Stimulated activated naive CD8-positive, alpha-beta T cell treated with anti-CD3 and anti-CD28 coated beads, Interleukin-15, amount 100 ng/mL, for 72 hours (primary cell): ENCODE measurements at regions not wholly inside any gene's neighbourhood (a gene's known extent, or its start where the extent isn't known, plus 50 kb on each side); places are given as distances from the start of the nearest gene placed in this dataset.

ENCODE experiments used
- ATAC-seq: fragments of 150-1000 bp; cut with Tn5 transposase; 2 replicates; pipeline ENCODE4 v1.10.0; 2021; ENCODE audit warnings: mild to moderate bottlenecking, moderate library complexity
- DNase-seq, 2 donors: peaks; one replicate each; pipeline ENCODE4 v3.0.0; 2021 to 2022
- H3K27ac Mint-ChIP-seq, 2 donors: one replicate each; pipeline ENCODE4 v1.8.0; 2022; ENCODE audit warnings: mild to moderate bottlenecking in 2 of 2, mixed read lengths in 2 of 2, moderate library complexity in 2 of 2
- H3K27me3 Mint-ChIP-seq: one replicate; pipeline ENCODE4 v1.8.0; 2022; ENCODE audit warnings: mixed read lengths
- H3K4me1 Mint-ChIP-seq: one replicate; pipeline ENCODE4 v1.8.0; 2022; ENCODE audit warnings: mild to moderate bottlenecking, mixed read lengths
- H3K4me3 Mint-ChIP-seq, 2 donors: one replicate each; pipeline ENCODE4 v1.8.0; 2022; ENCODE audit warnings: mild to moderate bottlenecking in 2 of 2, mixed read lengths in 2 of 2, moderate library complexity in 1 of 2
- H3K9me3 Mint-ChIP-seq, 2 donors: one replicate each; pipeline ENCODE4 v1.8.0; 2022; ENCODE audit warnings: mixed read lengths in 2 of 2

DNA sequence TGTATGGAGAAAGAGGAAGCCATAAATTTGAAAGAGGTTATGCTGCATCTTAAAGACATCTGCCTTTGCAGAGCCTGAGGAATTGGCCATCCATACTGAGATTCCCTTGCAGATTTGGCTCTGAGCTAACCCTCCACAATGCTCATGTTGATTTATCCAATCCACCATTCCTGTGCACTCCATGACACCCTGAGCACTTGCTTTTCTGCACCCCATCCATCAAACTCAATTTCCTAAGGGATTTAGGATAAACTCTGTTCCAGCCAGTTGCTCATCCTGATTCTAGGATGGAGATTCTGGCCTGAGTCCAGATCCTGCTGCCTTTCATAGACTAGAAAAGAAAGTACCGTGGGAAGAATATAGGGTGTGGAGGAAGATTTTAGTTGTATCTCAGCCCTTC lies 379.2 kb upstream of the LARGE1 start:
- H3K27me3 Mint-ChIP-seq, result peaks cover 9% of the 10 kb centered on the region
- no peak overlapping the region for H3K27ac Mint-ChIP-seq
- H3K4me1 Mint-ChIP-seq, result no peaks in the 10 kb centered on the region
- no peak overlapping the region for H3K4me3 Mint-ChIP-seq
- peaks cover 0 to 4% of the 10 kb centered on the region in 2 donors for H3K9me3 Mint-ChIP-seq
- ATAC-seq, result no peak
- no peak for DNase-seq

DNA sequence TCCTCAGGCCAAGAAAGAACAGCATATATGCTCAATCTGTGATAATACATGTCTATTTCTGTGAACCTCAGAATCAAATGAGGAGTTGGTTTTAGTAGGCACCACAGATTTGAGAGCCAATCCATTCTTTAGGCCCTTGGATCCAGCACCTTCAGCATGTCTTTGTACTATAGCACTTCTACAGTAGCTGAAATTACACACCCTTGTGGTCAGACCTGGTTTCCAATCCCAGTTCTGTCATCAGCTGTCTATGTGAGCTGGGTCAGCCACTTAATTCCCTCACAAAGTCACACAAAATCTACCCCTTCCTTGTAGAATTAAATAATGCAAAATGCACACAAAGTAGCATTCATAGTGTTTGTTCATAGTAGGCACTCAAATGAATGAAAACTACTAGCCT lies 381.3 kb upstream of the LARGE1 start:
- Mint-ChIP-seq H3K4me1 (no peaks in the 10 kb centered on the region), H3K9me3 (peaks cover 0 to 22% of the 10 kb centered on the region in 2 donors), H3K4me3 (no peak overlapping the region), H3K27me3 (peaks cover 9% of the 10 kb centered on the region), H3K27ac (no peak overlapping the region)
- DNase-seq (no peak), ATAC-seq (no peak)

DNA sequence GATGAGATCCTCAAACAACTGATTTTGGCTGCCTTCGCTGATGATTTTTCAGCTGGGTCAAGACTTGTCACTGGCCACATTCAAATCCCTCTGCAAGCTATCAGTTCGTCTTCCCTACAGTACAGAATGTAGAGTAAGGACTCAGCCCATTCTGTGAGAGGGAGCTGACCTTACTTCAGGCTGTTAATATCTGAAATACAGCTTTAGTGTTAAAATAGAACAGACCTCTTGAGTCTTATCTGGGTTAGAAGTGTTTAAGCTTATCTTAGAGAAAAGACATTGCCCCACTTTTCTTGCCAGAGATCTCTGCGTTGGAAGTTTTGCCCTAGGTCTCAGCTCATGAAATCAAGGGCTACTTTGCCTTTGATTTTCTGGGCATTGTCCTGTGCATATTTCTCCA lies 383.4 kb upstream of the LARGE1 start:
- Mint-ChIP-seq H3K4me3 (no peak overlapping the region), H3K27ac (no peak overlapping the region), H3K27me3 (peaks cover 9% of the 10 kb centered on the region), H3K4me1 (no peaks in the 10 kb centered on the region), H3K9me3 (peaks cover 0 to 26% of the 10 kb centered on the region in 2 donors)
- ATAC-seq (no peak), DNase-seq (no peak)

DNA sequence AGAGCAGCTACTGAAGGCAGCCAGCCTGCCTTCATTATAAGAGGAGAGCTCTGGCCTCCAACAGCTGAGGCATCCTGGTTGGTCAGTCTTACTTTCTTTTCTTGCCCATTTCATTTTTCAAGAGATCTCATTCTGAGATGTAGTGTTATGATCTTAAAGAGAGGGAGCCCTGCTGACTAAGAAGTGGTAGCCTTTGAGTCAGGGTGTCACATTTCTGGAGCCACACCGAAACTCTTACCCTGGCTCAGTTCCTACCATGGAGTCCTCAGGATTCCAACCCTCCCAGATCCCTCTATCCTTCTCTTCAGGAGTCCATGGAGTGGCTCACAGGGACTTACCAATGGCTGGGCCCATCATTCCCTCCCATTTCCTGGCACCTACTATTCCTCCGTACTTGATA lies 386.1 kb upstream of the LARGE1 start:
- H3K4me3 Mint-ChIP-seq, result no peak overlapping the region
- no peak for ATAC-seq

GRCh38 chr22:34308101-34308500 lies 387.8 kb upstream of the LARGE1 start:
- Mint-ChIP-seq H3K4me3 (no peak overlapping the region), H3K27ac (no peak overlapping the region), H3K9me3 (peaks cover 0 to 26% of the 10 kb centered on the region in 2 donors), H3K4me1 (no peaks in the 10 kb centered on the region), H3K27me3 (no peaks in the 10 kb centered on the region)
- DNase-seq (no peak), ATAC-seq (no peak)

More for the DNA sequence above, 386.1 kb upstream of the LARGE1 start:
- no peak overlapping the region for H3K27ac Mint-ChIP-seq
- no peaks in the 10 kb centered on the region for H3K27me3 Mint-ChIP-seq
- H3K4me1 Mint-ChIP-seq, result no peaks in the 10 kb centered on the region
- no peak for DNase-seq
- peaks cover 0 to 26% of the 10 kb centered on the region in 2 donors for H3K9me3 Mint-ChIP-seq

GRCh38 chr22:34319346-34319745 lies 399.1 kb upstream of the LARGE1 start:
- Mint-ChIP-seq H3K27ac (no peak overlapping the region), H3K4me1 (no peaks in the 10 kb centered on the region), H3K9me3 (peaks cover 6 to 29% of the 10 kb centered on the region in 2 donors), H3K27me3 (no peaks in the 10 kb centered on the region), H3K4me3 (no peak overlapping the region)
- ATAC-seq, result no peak
- DNase-seq, result no peak

DNA sequence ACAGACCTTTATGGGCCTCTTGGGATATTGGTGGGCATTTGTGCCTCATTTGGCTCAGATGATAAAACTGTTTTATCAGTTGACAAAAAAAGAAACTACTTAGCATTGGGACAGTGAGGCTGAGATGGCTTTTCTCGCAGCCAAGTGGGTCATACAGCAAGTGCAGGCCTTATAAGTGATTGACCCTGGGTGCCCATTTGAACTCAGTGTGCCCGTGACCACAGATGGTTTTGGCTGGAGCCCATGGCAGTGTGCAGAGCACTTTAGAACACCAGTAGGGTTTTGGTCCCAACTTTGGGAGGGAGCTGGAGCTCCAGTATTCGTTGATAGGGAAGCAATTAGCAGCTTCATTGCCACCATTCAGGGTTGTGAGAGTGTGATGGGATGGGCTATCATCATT lies 404.5 kb upstream of the LARGE1 start:
- Mint-ChIP-seq H3K27me3 (no peaks in the 10 kb centered on the region), H3K4me3 (no peak overlapping the region), H3K27ac (no peak overlapping the region), H3K9me3 (no peaks in the 10 kb centered on the region), H3K4me1 (no peaks in the 10 kb centered on the region)
- ATAC-seq, result no peak
- no peak for DNase-seq

GRCh38 chr22:34326901-34327300 lies 406.6 kb upstream of the LARGE1 start:
- no peaks in the 10 kb centered on the region for H3K9me3 Mint-ChIP-seq
- H3K4me1 Mint-ChIP-seq, result no peaks in the 10 kb centered on the region
- H3K27me3 Mint-ChIP-seq, result no peaks in the 10 kb centered on the region
- no peak overlapping the region for H3K4me3 Mint-ChIP-seq
- no peak for ATAC-seq
- H3K27ac Mint-ChIP-seq, result no peak overlapping the region
- DNase-seq, result no peak

DNA sequence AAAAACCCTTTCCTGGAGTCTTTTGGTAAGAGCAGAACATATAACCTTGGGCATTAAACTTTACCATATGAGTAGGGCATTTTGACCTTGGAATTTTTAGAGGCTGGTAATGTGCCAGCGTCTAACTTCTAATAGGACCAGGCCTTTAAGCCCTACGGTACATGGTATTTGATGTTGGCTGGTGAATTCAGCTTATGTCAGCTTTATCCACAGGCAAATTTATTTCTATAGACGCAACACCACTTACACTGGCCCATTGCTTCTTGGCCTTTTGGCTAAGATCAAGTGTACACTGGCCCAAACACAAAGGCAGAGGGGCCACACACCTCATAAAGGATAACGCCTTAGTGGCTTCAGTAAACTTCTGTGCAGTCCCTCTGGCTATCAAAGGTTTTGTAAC lies 410.2 kb upstream of the LARGE1 start:
- Mint-ChIP-seq H3K9me3 (peaks cover 0 to 14% of the 10 kb centered on the region in 2 donors), H3K4me1 (no peaks in the 10 kb centered on the region), H3K4me3 (no peak overlapping the region), H3K27me3 (no peaks in the 10 kb centered on the region), H3K27ac (no peak overlapping the region)
- no peak for DNase-seq
- no peak for ATAC-seq

DNA sequence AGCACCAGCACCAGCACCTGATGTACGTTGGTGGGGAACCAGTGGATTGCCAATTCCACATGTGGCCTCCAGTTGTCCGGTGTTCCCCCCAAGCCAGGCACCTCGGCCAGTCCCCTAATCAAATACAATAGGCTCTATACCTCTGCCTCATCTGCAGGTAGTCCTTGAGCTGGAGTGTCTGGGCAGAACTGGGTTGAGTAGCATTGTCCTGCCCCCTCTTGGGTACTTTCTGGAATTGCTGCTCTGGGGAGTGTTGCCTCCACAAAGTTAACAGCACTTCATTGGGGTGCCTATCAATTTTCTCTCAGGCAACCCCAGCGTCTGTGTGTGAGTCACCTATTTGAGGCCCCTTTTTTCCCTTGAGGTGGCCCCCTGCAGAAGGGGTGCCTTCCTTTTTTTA lies 413.0 kb upstream of the LARGE1 start:
- Mint-ChIP-seq H3K4me3 (no peak overlapping the region), H3K9me3 (peaks cover 7 to 30% of the 10 kb centered on the region in 2 donors), H3K4me1 (no peaks in the 10 kb centered on the region), H3K27me3 (no peaks in the 10 kb centered on the region), H3K27ac (peak overlapping the region in 1 of 2 donors; percentile 23)
- ATAC-seq, result no peak
- DNase-seq, result no peak

- no peaks in the 10 kb centered on the region for H3K27me3 Mint-ChIP-seq
Observed at GRCh38 chr22:34334893-34335292, 414.6 kb upstream of the LARGE1 start.

GRCh38 chr22:34344702-34345101 lies 424.4 kb upstream of the LARGE1 start:
- DNase-seq, result no peak
- no peak overlapping the region for H3K4me3 Mint-ChIP-seq
- H3K9me3 Mint-ChIP-seq, result peaks cover 0 to 7% of the 10 kb centered on the region in 2 donors

More at GRCh38 chr22:34334893-34335292, 414.6 kb upstream of the LARGE1 start:
- peaks cover 7 to 40% of the 10 kb centered on the region in 2 donors for H3K9me3 Mint-ChIP-seq
- H3K4me3 Mint-ChIP-seq, result no peak overlapping the region
- no peaks in the 10 kb centered on the region for H3K4me1 Mint-ChIP-seq
- H3K27ac Mint-ChIP-seq, result no peak overlapping the region
- ATAC-seq (no peak), DNase-seq (no peak)

GRCh38 chr22:34354071-34354817 lies 434.0 kb upstream of the LARGE1 start:
- no peak overlapping the region for H3K4me3 Mint-ChIP-seq
- DNase-seq (no peak), ATAC-seq (no peak)
- no peaks in the 10 kb centered on the region for H3K4me1 Mint-ChIP-seq
- peaks cover 0 to 8% of the 10 kb centered on the region in 2 donors for H3K9me3 Mint-ChIP-seq
- H3K27me3 Mint-ChIP-seq, result peaks cover 12% of the 10 kb centered on the region
- no peak overlapping the region for H3K27ac Mint-ChIP-seq

More at GRCh38 chr22:34344702-34345101, 424.4 kb upstream of the LARGE1 start:
- no peak overlapping the region for H3K27ac Mint-ChIP-seq
- no peaks in the 10 kb centered on the region for H3K4me1 Mint-ChIP-seq
- H3K27me3 Mint-ChIP-seq, result no peaks in the 10 kb centered on the region
- ATAC-seq, result no peak

DNA sequence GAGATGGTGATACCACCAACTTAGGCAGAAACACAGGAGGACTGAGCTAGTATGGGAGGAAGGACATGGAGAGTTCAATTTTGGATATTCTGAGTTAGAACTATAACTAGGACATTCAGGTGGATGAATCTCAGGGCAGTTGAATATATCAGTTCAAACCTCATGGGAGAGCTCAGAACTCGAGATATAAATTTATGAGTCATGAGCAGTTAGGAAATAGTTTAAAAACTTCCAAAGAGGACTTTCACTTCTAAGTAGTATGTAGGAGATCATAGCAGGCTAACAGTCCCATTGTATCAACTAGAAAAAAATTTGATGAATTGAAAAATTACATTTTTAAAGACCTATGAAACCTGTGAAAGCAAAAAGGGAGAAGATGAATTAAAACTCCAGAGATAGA lies 436.2 kb upstream of the LARGE1 start:
- H3K4me1 Mint-ChIP-seq, result no peaks in the 10 kb centered on the region
- no peak overlapping the region for H3K27ac Mint-ChIP-seq
- peaks cover 0 to 8% of the 10 kb centered on the region in 2 donors for H3K9me3 Mint-ChIP-seq
- DNase-seq, result no peak
- ATAC-seq, result no peak
- peaks cover 12% of the 10 kb centered on the region for H3K27me3 Mint-ChIP-seq
- H3K4me3 Mint-ChIP-seq, result no peak overlapping the region

GRCh38 chr22:34370711-34371110 lies 450.4 kb upstream of the LARGE1 start:
- Mint-ChIP-seq H3K27me3 (no peaks in the 10 kb centered on the region), H3K4me3 (no peak overlapping the region), H3K9me3 (peaks cover 17 to 18% of the 10 kb centered on the region in 2 donors), H3K4me1 (no peaks in the 10 kb centered on the region), H3K27ac (no peak overlapping the region)
- DNase-seq, result no peak
- no peak for ATAC-seq

GRCh38 chr22:34379825-34380224 lies 459.5 kb upstream of the LARGE1 start:
- Mint-ChIP-seq H3K9me3 (peaks cover 17 to 22% of the 10 kb centered on the region in 2 donors), H3K27ac (no peak overlapping the region), H3K4me3 (no peak overlapping the region), H3K27me3 (no peaks in the 10 kb centered on the region), H3K4me1 (no peaks in the 10 kb centered on the region)
- DNase-seq (no peak), ATAC-seq (no peak)

DNA sequence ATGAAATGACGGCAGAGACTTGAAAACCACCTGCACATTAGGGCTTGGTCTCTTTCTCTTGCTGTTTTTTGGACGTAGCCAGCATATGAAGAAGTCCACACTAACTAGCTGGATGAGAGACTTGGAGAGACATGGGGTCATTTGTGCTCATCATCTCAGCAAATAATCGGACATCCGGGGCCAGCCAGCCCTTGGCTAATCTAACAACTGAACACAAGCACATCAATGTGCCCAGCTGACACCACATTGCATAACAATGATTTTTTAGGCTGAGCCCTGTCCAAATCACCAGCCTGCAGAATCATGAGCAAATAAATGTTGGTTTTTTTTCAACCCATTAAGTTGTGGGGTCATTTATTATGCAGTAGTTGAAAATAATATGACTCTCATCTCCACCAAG lies 460.3 kb upstream of the LARGE1 start:
- no peaks in the 10 kb centered on the region for H3K4me1 Mint-ChIP-seq
- no peak for ATAC-seq
- no peak overlapping the region for H3K4me3 Mint-ChIP-seq
- peaks cover 17 to 22% of the 10 kb centered on the region in 2 donors for H3K9me3 Mint-ChIP-seq
- no peak for DNase-seq
- no peak overlapping the region for H3K27ac Mint-ChIP-seq
- no peaks in the 10 kb centered on the region for H3K27me3 Mint-ChIP-seq
